H1 (cell line): ENCODE measurements at regions not wholly inside any gene's neighbourhood (a gene's known extent, or its start where the extent isn't known, plus 50 kb on each side); places are given as distances from the start of the nearest gene placed in this dataset.
"Not testable (repeated sequence)": the region's sequence is repeated elsewhere in the genome, so short reads cannot be mapped to it uniquely, and the experiment has no call there.

Experiments
- CTCF ChIA-PET: fragments of 300-600 bp; sonication (Branson Sonifier 250); formaldehyde crosslinking; loops from one replicate; lab custom pipeline; 2021; ENCODE audit not compliant: partially characterized antibody; lab: Charles Lee
- POLR2A ChIA-PET: fragments of 300-600 bp; sonication (Branson Sonifier 250); formaldehyde crosslinking; loops from one replicate; lab custom pipeline; 2021; ENCODE audit warnings: inconsistent platforms; ENCODE audit not compliant: partially characterized antibody; lab: Charles Lee
- DNase-seq, 2 experiments: peaks; one replicate each; pipeline versions ENCODE4 v3.0.0 to v3.0.0-alpha.2; 2010 to 2022; ENCODE audit warnings: low spot score in 2 of 2, low read depth in 1 of 2, mixed read lengths in 1 of 2
- FAIRE-seq: peaks from 2 replicates; lab custom pipeline; 2011; peaks lifted over from hg19 to GRCh38; lab: Jason Lieb, UNC
- H2AFZ ChIP-seq: 2 replicates; pipeline ENCODE4 v1.8.1; 2012; ENCODE audit warnings: low read length, inconsistent platforms
- H2AK5ac ChIP-seq: 2 replicates; pipeline ENCODE4 v1.6.1; 2013; ENCODE audit warnings: low read depth, low read length
- H2BK120ac ChIP-seq: replicated peaks from 2 replicates; pipeline ENCODE3; 2013; ENCODE audit warnings: low read depth, low read length, inconsistent platforms
- H2BK12ac ChIP-seq: 2 replicates; pipeline ENCODE4 v1.6.1; 2013; ENCODE audit warnings: low read depth, low read length
- H2BK15ac ChIP-seq: 2 replicates; pipeline ENCODE4 v1.6.1; 2013; ENCODE audit warnings: low read length
- H2BK20ac ChIP-seq: 2 replicates; pipeline ENCODE4 v1.6.1; 2013; ENCODE audit warnings: low read length
- H2BK5ac ChIP-seq: 2 replicates; pipeline ENCODE4 v1.6.1; 2013; ENCODE audit warnings: low read depth, low read length
- H3K14ac ChIP-seq: 2 replicates; pipeline ENCODE4 v1.6.1; 2013; ENCODE audit warnings: inconsistent platforms; ENCODE audit not compliant: insufficient read length
- H3K18ac ChIP-seq: 2 replicates; pipeline ENCODE4 v1.6.1; 2013; ENCODE audit warnings: low read length; ENCODE audit errors: extremely low read depth
- H3K23ac ChIP-seq: 2 replicates; pipeline ENCODE4 v1.6.1; 2013; ENCODE audit warnings: inconsistent platforms; ENCODE audit not compliant: insufficient read length
- H3K23me2 ChIP-seq: 2 replicates; pipeline ENCODE4 v1.6.1; 2013; ENCODE audit warnings: low read depth, low read length
- H3K27ac ChIP-seq: 2 replicates; pipeline ENCODE4 v1.6.1; 2011; ENCODE audit warnings: low read depth, low read length, inconsistent platforms
- H3K27me3 ChIP-seq, 4 experiments: replicated peaks in 1 of 4; 1 replicate in 1 of 4; 2 replicates in 3 of 4; pipeline versions ENCODE4 v1.6.1 to v1.8.1; 2011 to 2013; ENCODE audit warnings: low read length in 3 of 4, mild to moderate bottlenecking in 3 of 4, inconsistent platforms in 2 of 4, mixed read lengths in 2 of 4, moderate library complexity in 1 of 4; ENCODE audit not compliant: control insufficient read depth in 3 of 4, insufficient read depth in 3 of 4; ENCODE audit errors: extremely low read depth in 1 of 4
- H3K36me3 ChIP-seq, 4 experiments: 2 replicates each; pipeline versions ENCODE4 v1.6.1 to v1.8.1; 2011 to 2013; ENCODE audit warnings: mild to moderate bottlenecking in 4 of 4, low read length in 3 of 4, moderate library complexity in 2 of 4, control low read depth in 1 of 4, inconsistent platforms in 1 of 4; ENCODE audit not compliant: insufficient read depth in 4 of 4, control insufficient read depth in 2 of 4
- H3K4ac ChIP-seq: replicated peaks from 2 replicates; pipeline ENCODE3; 2013; ENCODE audit warnings: low read length, low read depth, mixed read lengths, inconsistent platforms; ENCODE audit not compliant: insufficient read length
- H3K4me1 ChIP-seq, 4 experiments: replicated peaks in 1 of 4; 1 replicate in 1 of 4; 2 replicates in 3 of 4; pipeline versions ENCODE4 v1.6.1 to v1.8.1; 2011 to 2013; ENCODE audit warnings: low read length in 3 of 4, inconsistent platforms in 2 of 4, mixed read lengths in 1 of 4; ENCODE audit not compliant: insufficient read depth in 4 of 4, control insufficient read depth in 3 of 4
- H3K4me2 ChIP-seq, 2 experiments: 2 replicates each; pipeline versions ENCODE4 v1.6.1 to v1.8.1; 2011 to 2013; ENCODE audit warnings: low read depth in 2 of 2, low read length in 2 of 2, control low read depth in 1 of 2, inconsistent platforms in 1 of 2, mild to moderate bottlenecking in 1 of 2; ENCODE audit not compliant: insufficient read depth in 1 of 2
- H3K4me3 ChIP-seq, 4 experiments: fragments of 200-600, 300-600 bp in 1 of 4; sonication (generic), shearing (Covaris generic), sonication (Bioruptor Twin) in 1 of 4; 2 replicates each; pipeline versions ENCODE4 v1.5.1 to v1.8.1; 2011 to 2016; ENCODE audit warnings: low read length in 4 of 4, low read depth in 3 of 4, control low read depth in 2 of 4, inconsistent platforms in 2 of 4, mild to moderate bottlenecking in 2 of 4, mixed read lengths in 1 of 4, moderate library complexity in 1 of 4; ENCODE audit not compliant: insufficient read depth in 2 of 4; ENCODE audit errors: extremely low read depth in 1 of 4
- H3K56ac ChIP-seq: replicated peaks from 2 replicates; pipeline ENCODE3; 2013; ENCODE audit warnings: low read depth, mild to moderate bottlenecking, mixed read lengths, low read length, inconsistent platforms; ENCODE audit not compliant: insufficient read length
- H3K79me1 ChIP-seq: 2 replicates; pipeline ENCODE4 v1.6.1; 2013; ENCODE audit warnings: low read depth, low read length, control low read depth
- H3K79me2 ChIP-seq, 2 experiments: 2 replicates each; pipeline versions ENCODE4 v1.6.1 to v1.8.1; 2012 to 2013; ENCODE audit warnings: low read length in 2 of 2, mild to moderate bottlenecking in 2 of 2, inconsistent platforms in 1 of 2; ENCODE audit not compliant: insufficient read depth in 2 of 2, control insufficient read depth in 1 of 2
- H3K9ac ChIP-seq, 4 experiments: replicated peaks in 1 of 4; 1 replicate in 1 of 4; 2 replicates in 3 of 4; pipeline versions ENCODE4 v1.6.1 to v1.8.1; 2011 to 2013; ENCODE audit warnings: low read depth in 3 of 4, low read length in 3 of 4, control low read depth in 2 of 4, mild to moderate bottlenecking in 2 of 4, moderate library complexity in 2 of 4, inconsistent platforms in 1 of 4; ENCODE audit errors: extremely low read depth in 1 of 4
- H3K9me3 ChIP-seq, 2 experiments: 2 replicates each; pipeline versions ENCODE4 v1.6.1 to v1.8.1; 2012 to 2013; ENCODE audit warnings: mild to moderate bottlenecking in 2 of 2, moderate library complexity in 2 of 2, control low read depth in 1 of 2, inconsistent platforms in 1 of 2, low read depth in 1 of 2, low read length in 1 of 2, mixed read lengths in 1 of 2; ENCODE audit not compliant: insufficient read depth in 2 of 2
- H4K20me1 ChIP-seq, 2 experiments: replicated peaks in 1 of 2; 2 replicates each; pipeline versions ENCODE3 to v1.8.1; 2011 to 2013; ENCODE audit warnings: inconsistent platforms in 2 of 2, low read length in 2 of 2, mild to moderate bottlenecking in 1 of 2; ENCODE audit not compliant: insufficient read depth in 2 of 2, control insufficient read depth in 1 of 2
- H4K5ac ChIP-seq: 2 replicates; pipeline ENCODE4 v1.6.1; 2013; ENCODE audit warnings: low read length, low read depth, mixed read lengths, inconsistent platforms; ENCODE audit not compliant: insufficient read length
- H4K8ac ChIP-seq: 2 replicates; pipeline ENCODE4 v1.8.0; 2013; ENCODE audit warnings: mild to moderate bottlenecking, moderate library complexity, low read length, inconsistent platforms; ENCODE audit not compliant: insufficient read depth; ENCODE audit errors: extremely low read depth
- H4K91ac ChIP-seq: replicated peaks from 2 replicates; pipeline ENCODE3; 2013; ENCODE audit warnings: low read length, mixed read lengths, inconsistent platforms; ENCODE audit not compliant: insufficient read length
- WGBS, 2 experiments: shearing (Covaris generic) in 1 of 2; methylation state at CpG; one replicate each; pipeline versions ENCODE4 v1.1.6 to v1.1.7; 2013 to 2015; ENCODE audit warnings: low lambda C conversion rate in 2 of 2, mixed read lengths in 2 of 2, inconsistent platforms in 1 of 2, low coverage in 1 of 2, missing lambda C conversion rate in 1 of 2; ENCODE audit not compliant: insufficient replicate concordance in 2 of 2, insufficient coverage in 1 of 2, insufficient read length in 1 of 2; ENCODE audit errors: extremely low coverage in 1 of 2, missing lambda C conversion rate in 1 of 2; 5-methylcytosine and 5-hydroxymethylcytosine counted together

- H4K5ac ChIP-seq, H3K27me3 ChIP-seq, H3K56ac ChIP-seq, H3K79me2 ChIP-seq, FAIRE-seq, H4K8ac ChIP-seq, H2AK5ac ChIP-seq, H3K4me2 ChIP-seq, H3K23me2 ChIP-seq, H3K9me3 ChIP-seq, CTCF ChIA-PET, H2BK15ac ChIP-seq, H3K9ac ChIP-seq, H3K4me1 ChIP-seq, H4K91ac ChIP-seq, H2BK12ac ChIP-seq, POLR2A ChIA-PET, H3K4me3 ChIP-seq, H3K4ac ChIP-seq, H2BK5ac ChIP-seq, H4K20me1 ChIP-seq, H3K14ac ChIP-seq, H3K27ac ChIP-seq, H2AFZ ChIP-seq, DNase-seq, H2BK20ac ChIP-seq, H3K79me1 ChIP-seq, H3K18ac ChIP-seq, H2BK120ac ChIP-seq, H3K23ac ChIP-seq, H3K36me3 ChIP-seq: not testable (repeated sequence)
- WGBS, 2 experiments, result no CpG with 5 or more reads among the region's 2 CpGs
Measured at GRCh38 chr2:91667341-91667740, 2975.9 kb downstream of the RPIA start.

- H3K27me3 ChIP-seq, H3K4me3 ChIP-seq, H2BK12ac ChIP-seq, H3K4ac ChIP-seq, H4K20me1 ChIP-seq, H3K79me2 ChIP-seq, H4K5ac ChIP-seq, H2BK5ac ChIP-seq, H3K14ac ChIP-seq, H2BK15ac ChIP-seq, H3K4me2 ChIP-seq, H4K91ac ChIP-seq, H3K9ac ChIP-seq, H3K36me3 ChIP-seq, CTCF ChIA-PET, H2BK20ac ChIP-seq, H3K18ac ChIP-seq, H3K56ac ChIP-seq, H3K9me3 ChIP-seq, H2AK5ac ChIP-seq, POLR2A ChIA-PET, H4K8ac ChIP-seq, H2AFZ ChIP-seq, H3K23me2 ChIP-seq, FAIRE-seq, H3K4me1 ChIP-seq, H3K79me1 ChIP-seq, H3K27ac ChIP-seq, H3K23ac ChIP-seq, H2BK120ac ChIP-seq: not testable (repeated sequence)
- no CpG with 5 or more reads among the region's 36 CpGs for WGBS, 2 experiments
- peak in 1 of 2 experiments; percentile 53 for DNase-seq
Measured at GRCh38 chr2:91685541-91685940, 2994.1 kb downstream of the RPIA start.
